ENCODE measurements at regions not wholly inside any gene's neighbourhood (a gene's known extent, or its start where the extent isn't known, plus 50 kb on each side); places are given as distances from the start of the nearest gene placed in this dataset.

- Mint-ChIP-seq H3K27me3 (ENCODE audit: unreplicated experiment) (no peaks in the 10 kb centered on the region), H3K36me3 (ENCODE audit: insufficient read depth, unreplicated experiment) (no peaks in the 10 kb centered on the region), H3K27ac (ENCODE audit: unreplicated experiment) (no peak overlapping the region), H3K4me3 (ENCODE audit: low read depth, unreplicated experiment) (no peak overlapping the region), H3K4me1 (ENCODE audit: low read depth, unreplicated experiment) (no peaks in the 10 kb centered on the region), H3K9me3 (ENCODE audit: low read depth, unreplicated experiment) (no peaks in the 10 kb centered on the region)
- DNase-seq: no peak
- CTCF ChIA-PET: no interaction called here
- intact Hi-C loops (cut with micrococcal nuclease; ENCODE audit: unreplicated experiment): no loop called here
- BruUV-seq (replicated peaks): no TSS peak
- no peak for TF ChIP-seq CTCF (IDR thresholded peaks at IDR 0.05; ENCODE audit: unreplicated experiment)
Observed at GRCh38 chr6:21518317-21518716, 75.2 kb upstream of the SOX4 start.

- H3K27ac Mint-ChIP-seq (ENCODE audit: unreplicated experiment): no peak overlapping the region
- H3K27me3 Mint-ChIP-seq (ENCODE audit: unreplicated experiment): no peaks in the 10 kb centered on the region
- intact Hi-C loops (cut with micrococcal nuclease; ENCODE audit: unreplicated experiment): no loop called here
- H3K4me1 Mint-ChIP-seq (ENCODE audit: low read depth, unreplicated experiment): no peaks in the 10 kb centered on the region
- H3K4me3 Mint-ChIP-seq (ENCODE audit: low read depth, unreplicated experiment): no peak overlapping the region
- TF ChIP-seq CTCF (IDR thresholded peaks at IDR 0.05; ENCODE audit: unreplicated experiment): no peak
- no TSS peak for BruUV-seq (replicated peaks)
- no peaks in the 10 kb centered on the region for H3K9me3 Mint-ChIP-seq (ENCODE audit: low read depth, unreplicated experiment)
- no peaks in the 10 kb centered on the region for H3K36me3 Mint-ChIP-seq (ENCODE audit: insufficient read depth, unreplicated experiment)
- CTCF ChIA-PET: no interaction called here
- DNase-seq: no peak
Observed at GRCh38 chr6:21519642-21520041, 73.9 kb upstream of the SOX4 start.

- no peaks in the 10 kb centered on the region for H3K36me3 Mint-ChIP-seq (ENCODE audit: insufficient read depth, unreplicated experiment)
- BruUV-seq (replicated peaks): no TSS peak
- no peaks in the 10 kb centered on the region for H3K4me1 Mint-ChIP-seq (ENCODE audit: low read depth, unreplicated experiment)
- no peak for TF ChIP-seq CTCF (IDR thresholded peaks at IDR 0.05; ENCODE audit: unreplicated experiment)
- CTCF ChIA-PET: interaction anchor here (1.4 kb wide), 1 partner anchor 58 kb away, joined by 3 read pairs; no protein-coding TSS in a partner anchor
- H3K27ac Mint-ChIP-seq (ENCODE audit: unreplicated experiment): no peak overlapping the region
- H3K4me3 Mint-ChIP-seq (ENCODE audit: low read depth, unreplicated experiment): no peak overlapping the region
- intact Hi-C loops (cut with micrococcal nuclease; ENCODE audit: unreplicated experiment): no loop called here
- DNase-seq: no peak
- no peaks in the 10 kb centered on the region for H3K27me3 Mint-ChIP-seq (ENCODE audit: unreplicated experiment)
- H3K9me3 Mint-ChIP-seq (ENCODE audit: low read depth, unreplicated experiment): no peaks in the 10 kb centered on the region
Observed at GRCh38 chr6:21521276-21521675, 72.3 kb upstream of the SOX4 start.

- no peak for DNase-seq
- no peaks in the 10 kb centered on the region for H3K4me1 Mint-ChIP-seq (ENCODE audit: low read depth, unreplicated experiment)
- no peak for TF ChIP-seq CTCF (IDR thresholded peaks at IDR 0.05; ENCODE audit: unreplicated experiment)
- intact Hi-C loops (cut with micrococcal nuclease; ENCODE audit: unreplicated experiment): no loop called here
- no peak overlapping the region for H3K4me3 Mint-ChIP-seq (ENCODE audit: low read depth, unreplicated experiment)
- H3K27me3 Mint-ChIP-seq (ENCODE audit: unreplicated experiment): no peaks in the 10 kb centered on the region
- no peaks in the 10 kb centered on the region for H3K9me3 Mint-ChIP-seq (ENCODE audit: low read depth, unreplicated experiment)
- no TSS peak for BruUV-seq (replicated peaks)
- CTCF ChIA-PET: interaction anchor here (1.4 kb wide), 1 partner anchor 59 kb away, joined by 3 read pairs; no protein-coding TSS in a partner anchor
- no peak overlapping the region for H3K27ac Mint-ChIP-seq (ENCODE audit: unreplicated experiment)
- no peaks in the 10 kb centered on the region for H3K36me3 Mint-ChIP-seq (ENCODE audit: insufficient read depth, unreplicated experiment)
Observed at GRCh38 chr6:21522143-21522747, 71.3 kb upstream of the SOX4 start.
